Fibroblast of lung (primary cell): ENCODE measurements at regions not wholly inside any gene's neighbourhood (a gene's known extent, or its start where the extent isn't known, plus 50 kb on each side); places are given as distances from the start of the nearest gene placed in this dataset.
A peak's percentile ranks its signal among the peaks of the same experiment; 100 is the strongest.

Experiments
- DNase-seq, 2 donors: peaks; one replicate each; pipeline versions ENCODE4 v3.0.0 to v3.0.0-alpha.2; 2010; ENCODE audit warnings: low read depth in 2 of 2
- H2AFZ ChIP-seq: 2 replicates; pipeline ENCODE4 v1.5.1; 2012; ENCODE audit warnings: low read length, control low read depth, inconsistent platforms
- H3K27ac ChIP-seq: 2 replicates; pipeline ENCODE4 v1.5.1; 2011; ENCODE audit warnings: low read length, control low read depth; ENCODE audit not compliant: insufficient read depth
- H3K27me3 ChIP-seq: 2 replicates; pipeline ENCODE4 v1.5.1; 2011; ENCODE audit warnings: mild to moderate bottlenecking, low read length; ENCODE audit not compliant: control insufficient read depth, insufficient read depth
- H3K36me3 ChIP-seq: 2 replicates; pipeline ENCODE4 v1.5.1; 2011; ENCODE audit warnings: low read length; ENCODE audit not compliant: control insufficient read depth, insufficient read depth
- H3K4me1 ChIP-seq: 2 replicates; pipeline ENCODE4 v1.5.1; 2011; ENCODE audit warnings: low read length; ENCODE audit not compliant: control insufficient read depth, insufficient read depth; ENCODE audit errors: extremely low read depth
- H3K4me2 ChIP-seq: 2 replicates; pipeline ENCODE4 v1.5.1; 2011; ENCODE audit warnings: low read length, control low read depth; ENCODE audit not compliant: insufficient read depth; ENCODE audit errors: extremely low read depth
- H3K4me3 ChIP-seq, 4 experiments: fragments of 200-600 bp in 1 of 4; sonication (generic) in 1 of 4; replicated peaks in 1 of 4; 2 replicates each; pipeline ENCODE4 v1.5.1; 2011 to 2016; ENCODE audit warnings: low read length in 4 of 4, low read depth in 3 of 4, mild to moderate bottlenecking in 3 of 4, control low read depth in 2 of 4, inconsistent platforms in 1 of 4, mixed read lengths in 1 of 4; ENCODE audit not compliant: insufficient read depth in 1 of 4; ENCODE audit errors: control extremely low read depth in 1 of 4
- H3K79me2 ChIP-seq: 2 replicates; pipeline ENCODE4 v1.5.1; 2012; ENCODE audit warnings: mild to moderate bottlenecking, low read length, inconsistent platforms; ENCODE audit not compliant: control insufficient read depth, insufficient read depth
- H3K9ac ChIP-seq: 2 replicates; pipeline ENCODE4 v1.5.1; 2011; ENCODE audit warnings: mild to moderate bottlenecking, low read length, control low read depth; ENCODE audit not compliant: insufficient read depth
- H3K9me3 ChIP-seq: 2 replicates; pipeline ENCODE4 v1.5.1; 2012; ENCODE audit warnings: low read depth, low read length; ENCODE audit not compliant: control insufficient read depth, insufficient read depth
- H4K20me1 ChIP-seq: 2 replicates; pipeline ENCODE4 v1.5.1; 2011; ENCODE audit warnings: low read length; ENCODE audit not compliant: control insufficient read depth, insufficient read depth; ENCODE audit errors: extremely low read depth
- EZH2 ChIP-seq: IDR thresholded peaks from 2 replicates; pipeline ENCODE4 v1.5.1; 2012; ENCODE audit warnings: low read length, control low read depth, mild to moderate bottlenecking; ENCODE audit errors: missing control alignments
- TF ChIP-seq, protein P1 (sequence below), 2 donors: IDR thresholded peaks in 1 of 2; conservative IDR thresholded peaks in 1 of 2; 1 replicate in 1 of 2; 2 replicates in 1 of 2; pipeline ENCODE4 v1.5.1; 2011 to 2012; ENCODE audit warnings: low read length in 2 of 2, control low read depth in 1 of 2, inconsistent platforms in 1 of 2, low read depth in 1 of 2, mild to moderate bottlenecking in 1 of 2

- Histone ChIP-seq H3K4me3 (no peak overlapping the region), H3K36me3 (no peaks in the 10 kb centered on the region), H4K20me1 (no peaks in the 10 kb centered on the region), H2AFZ (no peak overlapping the region), H3K9me3 (no peaks in the 10 kb centered on the region), H3K79me2 (no peaks in the 10 kb centered on the region), H3K27me3 (no peaks in the 10 kb centered on the region), H3K4me2 (no peak overlapping the region), H3K27ac (no peak overlapping the region), H3K4me1 (peaks cover 4% of the 10 kb centered on the region), H3K9ac (no peak overlapping the region)
- peak; percentile 47 to 81 for DNase-seq
- TF ChIP-seq, protein P1, sequence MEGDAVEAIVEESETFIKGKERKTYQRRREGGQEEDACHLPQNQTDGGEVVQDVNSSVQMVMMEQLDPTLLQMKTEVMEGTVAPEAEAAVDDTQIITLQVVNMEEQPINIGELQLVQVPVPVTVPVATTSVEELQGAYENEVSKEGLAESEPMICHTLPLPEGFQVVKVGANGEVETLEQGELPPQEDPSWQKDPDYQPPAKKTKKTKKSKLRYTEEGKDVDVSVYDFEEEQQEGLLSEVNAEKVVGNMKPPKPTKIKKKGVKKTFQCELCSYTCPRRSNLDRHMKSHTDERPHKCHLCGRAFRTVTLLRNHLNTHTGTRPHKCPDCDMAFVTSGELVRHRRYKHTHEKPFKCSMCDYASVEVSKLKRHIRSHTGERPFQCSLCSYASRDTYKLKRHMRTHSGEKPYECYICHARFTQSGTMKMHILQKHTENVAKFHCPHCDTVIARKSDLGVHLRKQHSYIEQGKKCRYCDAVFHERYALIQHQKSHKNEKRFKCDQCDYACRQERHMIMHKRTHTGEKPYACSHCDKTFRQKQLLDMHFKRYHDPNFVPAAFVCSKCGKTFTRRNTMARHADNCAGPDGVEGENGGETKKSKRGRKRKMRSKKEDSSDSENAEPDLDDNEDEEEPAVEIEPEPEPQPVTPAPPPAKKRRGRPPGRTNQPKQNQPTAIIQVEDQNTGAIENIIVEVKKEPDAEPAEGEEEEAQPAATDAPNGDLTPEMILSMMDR (conservative IDR thresholded peaks at IDR 0.05 in 1 of 2, IDR thresholded peaks at IDR 0.05 in 1 of 2; ENCODE audit: low read depth in 1 of 2, low read length in 2 of 2): no peak
- TF ChIP-seq EZH2: no peak
Observed at GRCh38 chr18:22542406-22542835, 124.7 kb upstream of the CTAGE1 start.

GRCh38 chr18:22543769-22544168 lies 126.1 kb upstream of the CTAGE1 start:
- no peak overlapping the region for H3K4me3 ChIP-seq
- H3K4me1 ChIP-seq: peaks cover 7% of the 10 kb centered on the region
- H3K9me3 ChIP-seq: no peaks in the 10 kb centered on the region
- no peak overlapping the region for H2AFZ ChIP-seq
- DNase-seq: no peak
- H3K27me3 ChIP-seq: no peaks in the 10 kb centered on the region
- no peak overlapping the region for H3K4me2 ChIP-seq
- no peak overlapping the region for H3K27ac ChIP-seq
- no peak overlapping the region for H3K9ac ChIP-seq
- H3K79me2 ChIP-seq: no peaks in the 10 kb centered on the region
- H4K20me1 ChIP-seq: no peaks in the 10 kb centered on the region
- TF ChIP-seq, protein P1 (conservative IDR thresholded peaks at IDR 0.05 in 1 of 2, IDR thresholded peaks at IDR 0.05 in 1 of 2; ENCODE audit: low read depth in 1 of 2, low read length in 2 of 2): no peak
- no peak for TF ChIP-seq EZH2
- no peaks in the 10 kb centered on the region for H3K36me3 ChIP-seq

- no peaks in the 10 kb centered on the region for H3K27me3 ChIP-seq
- no peak for DNase-seq
- no peak overlapping the region for H3K27ac ChIP-seq
- TF ChIP-seq EZH2: no peak
- TF ChIP-seq, protein P1 (conservative IDR thresholded peaks at IDR 0.05 in 1 of 2, IDR thresholded peaks at IDR 0.05 in 1 of 2; ENCODE audit: low read depth in 1 of 2, low read length in 2 of 2): no peak
- no peak overlapping the region for H3K4me3 ChIP-seq
- peaks cover 7% of the 10 kb centered on the region for H3K4me1 ChIP-seq
- H3K9ac ChIP-seq: no peak overlapping the region
- no peaks in the 10 kb centered on the region for H3K36me3 ChIP-seq
- no peaks in the 10 kb centered on the region for H3K79me2 ChIP-seq
- H3K4me2 ChIP-seq: no peak overlapping the region
- H3K9me3 ChIP-seq: no peaks in the 10 kb centered on the region
- no peak overlapping the region for H2AFZ ChIP-seq
- no peaks in the 10 kb centered on the region for H4K20me1 ChIP-seq
Observed at GRCh38 chr18:22544626-22545025, 126.9 kb upstream of the CTAGE1 start.
